ENCODE measurements at regions not wholly inside any gene's neighbourhood (a gene's known extent, or its start where the extent isn't known, plus 50 kb on each side); places are given as distances from the start of the nearest gene placed in this dataset.

DNA sequence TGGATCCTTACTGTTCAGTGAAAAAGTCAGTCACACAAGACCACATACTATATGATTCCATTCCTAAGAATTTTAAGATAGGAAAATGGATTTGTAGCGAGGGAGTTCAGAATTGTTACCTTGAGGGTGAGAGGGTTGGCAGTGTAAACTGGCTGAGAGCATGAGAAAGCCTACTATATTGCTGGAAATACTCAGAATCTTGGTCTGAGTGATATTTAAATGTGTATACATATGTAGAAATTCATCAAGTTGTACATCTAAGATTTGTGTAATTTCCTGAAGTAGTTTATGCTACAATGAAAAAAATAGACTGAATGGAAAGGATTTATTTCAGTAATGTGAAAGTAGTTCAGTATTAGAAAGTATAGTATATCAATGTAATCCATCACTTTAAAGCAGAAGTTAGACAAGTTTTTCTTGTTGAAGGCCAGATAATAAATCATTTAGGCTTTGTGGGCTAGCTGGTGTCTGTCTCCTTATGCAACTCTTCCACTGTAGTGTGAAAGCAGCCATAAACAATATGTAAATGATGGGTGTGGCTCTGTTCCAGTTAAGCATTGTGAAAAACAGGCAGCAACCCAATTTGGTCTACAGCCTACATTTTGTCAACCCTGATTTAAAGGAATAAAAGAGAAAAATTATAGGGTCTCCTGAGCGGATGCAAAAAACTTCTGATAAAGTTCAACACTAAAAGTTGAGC is 127.2 kb upstream of the THY1 start:
- TF ChIP-seq POLR2A (IDR thresholded peaks at IDR 0.05), result no peak
- TF ChIP-seq, protein P1, sequence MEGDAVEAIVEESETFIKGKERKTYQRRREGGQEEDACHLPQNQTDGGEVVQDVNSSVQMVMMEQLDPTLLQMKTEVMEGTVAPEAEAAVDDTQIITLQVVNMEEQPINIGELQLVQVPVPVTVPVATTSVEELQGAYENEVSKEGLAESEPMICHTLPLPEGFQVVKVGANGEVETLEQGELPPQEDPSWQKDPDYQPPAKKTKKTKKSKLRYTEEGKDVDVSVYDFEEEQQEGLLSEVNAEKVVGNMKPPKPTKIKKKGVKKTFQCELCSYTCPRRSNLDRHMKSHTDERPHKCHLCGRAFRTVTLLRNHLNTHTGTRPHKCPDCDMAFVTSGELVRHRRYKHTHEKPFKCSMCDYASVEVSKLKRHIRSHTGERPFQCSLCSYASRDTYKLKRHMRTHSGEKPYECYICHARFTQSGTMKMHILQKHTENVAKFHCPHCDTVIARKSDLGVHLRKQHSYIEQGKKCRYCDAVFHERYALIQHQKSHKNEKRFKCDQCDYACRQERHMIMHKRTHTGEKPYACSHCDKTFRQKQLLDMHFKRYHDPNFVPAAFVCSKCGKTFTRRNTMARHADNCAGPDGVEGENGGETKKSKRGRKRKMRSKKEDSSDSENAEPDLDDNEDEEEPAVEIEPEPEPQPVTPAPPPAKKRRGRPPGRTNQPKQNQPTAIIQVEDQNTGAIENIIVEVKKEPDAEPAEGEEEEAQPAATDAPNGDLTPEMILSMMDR (IDR thresholded peaks at IDR 0.05), result no peak

Measured in lower leg skin (tissue), 3 donors.